ENCODE measurements at regions not wholly inside any gene's neighbourhood (a gene's known extent, or its start where the extent isn't known, plus 50 kb on each side); places are given as distances from the start of the nearest gene placed in this dataset.
A peak's percentile ranks its signal among the peaks of the same experiment; 100 is the strongest.

- no peak overlapping the region for H3K27ac Mint-ChIP-seq
- H3K4me3 Mint-ChIP-seq: no peak overlapping the region
- DNase-seq (ENCODE audit: low spot score) (no peak), ATAC-seq (no peak)
- TF ChIP-seq ZNF671 (CRISPR knock-in tag; IDR thresholded peaks at IDR 0.05) (no peak), AFF4 (CRISPR knock-in tag; IDR thresholded peaks at IDR 0.05; ENCODE audit: borderline replicate concordance) (no peak), OVOL2 (CRISPR knock-in tag; IDR thresholded peaks at IDR 0.05; ENCODE audit: borderline replicate concordance) (no peak), TCF7 (CRISPR knock-in tag; IDR thresholded peaks at IDR 0.05; ENCODE audit: low read depth) (no peak), FOXK1 (CRISPR knock-in tag; IDR thresholded peaks at IDR 0.05) (no peak), JAZF1 (CRISPR knock-in tag; IDR thresholded peaks at IDR 0.05) (no peak), CREM (CRISPR knock-in tag; IDR thresholded peaks at IDR 0.05) (no peak), ZNF425 (CRISPR knock-in tag; conservative IDR thresholded peaks at IDR 0.05) (no peak), TEAD4 (CRISPR knock-in tag; IDR thresholded peaks at IDR 0.05) (no peak), ZNF121 (CRISPR knock-in tag; IDR thresholded peaks at IDR 0.05) (no peak)
- TF ChIP-seq, protein P1, sequence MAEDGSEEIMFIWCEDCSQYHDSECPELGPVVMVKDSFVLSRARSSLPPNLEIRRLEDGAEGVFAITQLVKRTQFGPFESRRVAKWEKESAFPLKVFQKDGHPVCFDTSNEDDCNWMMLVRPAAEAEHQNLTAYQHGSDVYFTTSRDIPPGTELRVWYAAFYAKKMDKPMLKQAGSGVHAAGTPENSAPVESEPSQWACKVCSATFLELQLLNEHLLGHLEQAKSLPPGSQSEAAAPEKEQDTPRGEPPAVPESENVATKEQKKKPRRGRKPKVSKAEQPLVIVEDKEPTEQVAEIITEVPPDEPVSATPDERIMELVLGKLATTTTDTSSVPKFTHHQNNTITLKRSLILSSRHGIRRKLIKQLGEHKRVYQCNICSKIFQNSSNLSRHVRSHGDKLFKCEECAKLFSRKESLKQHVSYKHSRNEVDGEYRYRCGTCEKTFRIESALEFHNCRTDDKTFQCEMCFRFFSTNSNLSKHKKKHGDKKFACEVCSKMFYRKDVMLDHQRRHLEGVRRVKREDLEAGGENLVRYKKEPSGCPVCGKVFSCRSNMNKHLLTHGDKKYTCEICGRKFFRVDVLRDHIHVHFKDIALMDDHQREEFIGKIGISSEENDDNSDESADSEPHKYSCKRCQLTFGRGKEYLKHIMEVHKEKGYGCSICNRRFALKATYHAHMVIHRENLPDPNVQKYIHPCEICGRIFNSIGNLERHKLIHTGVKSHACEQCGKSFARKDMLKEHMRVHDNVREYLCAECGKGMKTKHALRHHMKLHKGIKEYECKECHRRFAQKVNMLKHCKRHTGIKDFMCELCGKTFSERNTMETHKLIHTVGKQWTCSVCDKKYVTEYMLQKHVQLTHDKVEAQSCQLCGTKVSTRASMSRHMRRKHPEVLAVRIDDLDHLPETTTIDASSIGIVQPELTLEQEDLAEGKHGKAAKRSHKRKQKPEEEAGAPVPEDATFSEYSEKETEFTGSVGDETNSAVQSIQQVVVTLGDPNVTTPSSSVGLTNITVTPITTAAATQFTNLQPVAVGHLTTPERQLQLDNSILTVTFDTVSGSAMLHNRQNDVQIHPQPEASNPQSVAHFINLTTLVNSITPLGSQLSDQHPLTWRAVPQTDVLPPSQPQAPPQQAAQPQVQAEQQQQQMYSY (CRISPR knock-in tag; IDR thresholded peaks at IDR 0.05): no peak
- no peaks in the 10 kb centered on the region for H3K27me3 Mint-ChIP-seq (ENCODE audit: low read depth)
- H3K9me3 Mint-ChIP-seq: no peaks in the 10 kb centered on the region
- POLR2A ChIA-PET: no interaction called here
- peaks cover 13% of the 10 kb centered on the region for H3K36me3 Mint-ChIP-seq
- H3K4me1 Mint-ChIP-seq: no peaks in the 10 kb centered on the region
- CTCF ChIA-PET: interaction anchor here (0.6 to 3.5 kb wide), 4 partner anchors 9 to 269 kb away, joined by 3 to 19 read pairs (median 4); no protein-coding TSS in a partner anchor
Observed at GRCh38 chr19:28642787-28643683, 569.9 kb downstream of the UQCRFS1 start.

DNA sequence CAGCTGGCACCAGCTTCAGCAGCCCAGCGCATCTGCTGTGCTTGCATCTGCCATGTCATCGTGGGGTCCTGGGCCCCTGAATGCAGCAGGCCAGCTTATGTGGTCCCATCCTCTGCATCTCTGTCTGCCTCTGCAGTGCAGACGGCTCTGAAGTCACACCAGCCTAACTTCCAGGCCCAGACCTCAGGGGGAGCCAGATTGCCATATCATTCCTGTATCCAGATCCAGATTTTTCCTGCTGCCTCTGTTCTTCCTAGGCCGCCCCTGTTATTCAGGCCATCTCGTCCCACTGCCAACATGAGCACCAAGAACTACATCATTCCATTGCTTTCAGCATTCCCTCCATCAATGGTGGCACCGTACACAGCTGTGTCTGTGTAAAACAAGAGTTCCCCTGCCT lies 571.6 kb downstream of the UQCRFS1 start:
- Mint-ChIP-seq H3K4me3 (no peak overlapping the region), H3K27ac (no peak overlapping the region), H3K27me3 (ENCODE audit: low read depth) (no peaks in the 10 kb centered on the region), H3K36me3 (peaks cover 13% of the 10 kb centered on the region), H3K9me3 (no peaks in the 10 kb centered on the region), H3K4me1 (no peaks in the 10 kb centered on the region)
- peak; percentile 57; the same call in 1 of the 2 replicates for ATAC-seq
- CTCF ChIA-PET: interaction anchor here (2.1 to 3.5 kb wide), 2 partner anchors 8 to 237 kb away, joined by 6 to 19 read pairs; no protein-coding TSS in a partner anchor
- DNase-seq (ENCODE audit: low spot score): no peak
- POLR2A ChIA-PET: no interaction called here
- no peak for TF ChIP-seq AFF4 (CRISPR knock-in tag; IDR thresholded peaks at IDR 0.05; ENCODE audit: borderline replicate concordance)
- TF ChIP-seq, protein P1 (CRISPR knock-in tag; IDR thresholded peaks at IDR 0.05): peak; percentile 87
- TF ChIP-seq ZNF425 (CRISPR knock-in tag; conservative IDR thresholded peaks at IDR 0.05): no peak

All from WTC11 (cell line).